ENCODE measurements at regions not wholly inside any gene's neighbourhood (a gene's known extent, or its start where the extent isn't known, plus 50 kb on each side); places are given as distances from the start of the nearest gene placed in this dataset.

- no peak for DNase-seq
Observed at GRCh38 chr22:48520207-48520606, 1307.5 kb downstream of the BRD1 start.

GRCh38 chr22:48517039-48518030 lies 1310.3 kb downstream of the BRD1 start:
- DNase-seq = no peak

DNA sequence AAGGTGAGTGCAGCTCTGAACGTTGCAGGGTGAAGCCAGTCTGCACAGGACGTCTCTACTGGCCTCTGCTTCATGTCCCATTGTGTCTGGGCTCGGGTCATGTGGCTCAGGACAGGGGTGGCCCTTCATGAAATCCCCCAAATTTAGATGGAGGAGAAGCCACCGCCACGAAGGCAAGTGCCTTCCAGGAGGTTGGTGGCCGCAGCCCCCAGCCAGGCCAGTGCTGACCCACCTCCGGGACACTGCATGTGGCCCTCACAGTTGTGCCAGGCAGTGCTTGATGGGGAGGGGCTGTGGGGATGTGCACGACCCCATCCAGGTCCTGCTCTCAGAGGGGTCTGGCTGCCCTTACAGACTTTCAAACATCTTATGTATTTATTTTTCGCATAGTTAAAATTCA lies 1311.1 kb downstream of the BRD1 start:
- DNase-seq = no peak

GRCh38 chr22:48515571-48516200 lies 1312.0 kb downstream of the BRD1 start:
- no peak for DNase-seq

- DNase-seq = no peak
Observed at GRCh38 chr22:48513929-48514328, 1313.7 kb downstream of the BRD1 start.

DNA sequence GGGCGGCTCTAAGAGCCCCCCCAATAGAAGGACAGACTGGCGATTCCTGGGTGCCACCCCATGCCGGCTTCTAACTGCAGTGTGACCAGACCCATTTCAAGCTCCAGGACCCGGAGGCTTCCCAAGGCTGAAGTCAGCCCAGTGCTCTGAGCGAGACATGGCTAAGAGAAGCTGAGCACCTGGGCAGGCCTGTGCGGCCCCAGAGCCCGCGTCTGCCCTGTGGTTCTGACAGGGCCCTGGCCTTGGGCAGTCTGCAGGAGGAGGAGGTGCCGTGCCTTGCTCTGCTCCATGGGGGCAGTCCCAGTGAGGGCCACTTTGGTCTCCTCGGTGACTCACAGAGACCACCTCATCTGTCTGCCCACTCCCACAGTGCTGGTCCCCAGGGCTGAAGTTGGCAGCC lies 1314.2 kb downstream of the BRD1 start:
- DNase-seq = no peak

GRCh38 chr22:48511781-48512327 lies 1315.8 kb downstream of the BRD1 start:
- DNase-seq = no peak

DNA sequence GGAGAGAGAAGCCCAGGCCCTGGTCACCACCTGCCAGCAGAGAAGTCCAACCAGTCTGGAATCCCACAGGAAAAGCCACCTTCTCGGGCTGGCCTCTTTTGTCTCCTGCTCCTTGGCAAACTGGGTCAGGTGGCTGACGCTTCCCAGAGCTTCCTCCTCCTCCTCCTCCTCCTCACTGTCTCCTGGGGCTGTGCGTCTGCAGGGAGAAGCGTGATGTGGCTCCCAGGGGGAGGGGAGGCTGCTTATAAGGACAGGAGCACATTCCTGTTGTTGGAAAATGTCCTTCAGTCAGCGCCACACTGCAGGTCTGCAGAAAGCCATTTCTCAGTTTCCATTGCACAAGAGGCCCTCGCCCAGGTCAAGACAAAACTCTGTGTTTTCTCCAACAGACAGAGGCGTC lies 1316.5 kb downstream of the BRD1 start:
- no peak for DNase-seq

GRCh38 chr22:48510599-48510998 lies 1317.1 kb downstream of the BRD1 start:
- DNase-seq = no peak

- no peak for DNase-seq
Observed at GRCh38 chr22:48507595-48508350, 1319.9 kb downstream of the BRD1 start.

DNA sequence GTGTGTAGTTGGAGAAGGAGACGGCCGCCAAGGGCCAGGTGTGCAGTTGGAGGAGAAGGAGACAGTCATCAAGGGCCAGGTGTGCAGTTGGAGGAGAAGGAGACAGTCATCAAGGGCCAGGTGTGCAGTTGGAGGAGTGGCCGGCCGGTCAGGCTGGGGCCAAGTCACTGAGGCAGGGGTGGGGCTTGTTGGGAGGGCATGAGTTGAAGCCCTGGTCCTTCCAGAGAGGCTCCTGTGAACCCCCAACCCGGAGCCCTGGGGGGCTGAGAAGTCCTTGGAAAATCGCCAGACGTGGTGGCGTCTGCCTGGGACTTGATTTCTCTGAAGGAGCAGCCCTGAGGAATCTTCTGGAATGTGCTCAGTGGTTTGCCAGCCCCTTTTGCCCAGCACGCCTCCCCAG lies 1320.5 kb downstream of the BRD1 start:
- DNase-seq = no peak

DNA sequence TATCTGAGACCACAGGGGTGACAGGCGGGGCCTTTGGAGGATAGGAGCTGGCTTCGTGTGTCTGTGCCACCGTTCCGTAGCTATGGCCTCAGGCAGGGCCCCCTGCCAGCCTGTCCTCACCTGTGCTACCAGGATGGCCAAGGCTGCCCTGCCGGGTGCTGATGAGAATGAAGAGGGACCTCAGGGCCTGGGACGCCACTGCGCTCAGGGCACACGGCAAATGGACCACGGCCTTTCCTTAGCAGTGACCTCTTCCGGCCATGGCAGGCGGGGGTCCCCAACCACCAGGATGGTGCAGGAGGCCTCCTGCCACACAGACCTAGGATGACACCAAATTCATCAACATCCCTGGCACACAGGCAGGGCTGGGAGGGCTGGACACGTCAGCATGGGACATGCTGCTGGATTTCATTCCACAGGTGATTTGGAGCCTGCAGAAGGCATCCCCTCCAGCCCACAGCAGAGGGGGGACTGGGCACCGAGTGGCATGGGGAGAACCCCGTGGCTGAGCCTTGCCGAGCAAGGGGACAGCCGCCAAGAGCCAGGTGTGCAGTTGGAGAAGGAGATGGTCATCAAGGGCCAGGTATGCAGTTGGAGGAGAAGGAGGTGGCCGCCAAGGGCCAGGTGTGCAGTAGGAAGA lies 1321.0 kb downstream of the BRD1 start:
- DNase-seq = no peak

DNA sequence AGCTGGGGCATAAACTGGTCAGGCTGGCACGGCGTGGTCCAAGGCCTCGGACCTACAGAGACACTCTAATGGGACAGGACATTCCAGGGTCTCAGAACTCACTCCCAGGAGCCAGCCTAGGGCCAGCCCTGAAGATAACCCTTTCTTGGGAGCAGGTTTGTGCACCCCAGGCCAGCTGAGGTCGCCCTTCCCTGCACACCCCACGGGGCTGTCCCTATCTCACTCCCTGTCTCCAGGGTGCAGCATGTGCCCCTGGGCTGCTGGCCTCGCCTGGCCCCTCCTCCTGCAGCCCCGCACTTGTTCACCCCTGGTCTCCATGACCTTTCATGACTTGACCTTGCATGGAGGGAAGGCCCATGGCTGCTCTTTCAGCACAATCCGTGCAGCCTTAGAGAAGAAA lies 1321.8 kb downstream of the BRD1 start:
- DNase-seq = no peak

GRCh38 chr22:48504519-48505140 lies 1323.0 kb downstream of the BRD1 start:
- no peak for DNase-seq

GRCh38 chr22:48503876-48504275 lies 1323.8 kb downstream of the BRD1 start:
- DNase-seq = no peak

- no peak for DNase-seq
Observed at GRCh38 chr22:48503035-48503625, 1324.5 kb downstream of the BRD1 start.

DNA sequence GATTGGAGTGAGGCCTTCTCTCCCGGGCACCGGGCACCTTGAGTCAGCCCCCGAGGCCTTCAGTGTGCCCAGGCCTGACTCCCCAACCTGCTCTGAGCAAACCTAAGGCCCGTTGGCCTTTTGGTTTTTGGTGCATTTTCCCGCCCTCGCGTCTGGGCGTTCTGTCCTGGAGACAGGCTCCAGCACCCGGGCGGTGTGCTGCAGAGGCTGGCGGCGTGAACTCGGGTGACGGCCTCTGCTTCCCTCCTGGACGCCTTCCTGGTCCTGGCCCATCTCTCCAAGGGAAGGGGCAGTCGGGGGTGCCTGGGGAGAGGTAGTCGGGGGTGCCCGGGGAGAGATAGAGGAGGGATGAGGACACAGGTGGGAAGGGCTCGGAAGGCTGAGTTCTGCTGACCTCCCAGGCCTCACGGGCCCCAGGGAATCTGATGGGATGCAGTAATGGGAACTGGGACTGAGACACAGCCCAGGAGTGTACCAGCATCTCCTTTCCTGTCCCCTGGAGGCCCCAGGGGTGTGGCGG lies 1326.4 kb downstream of the BRD1 start:
- no peak for DNase-seq

GRCh38 chr22:48500471-48501230 lies 1327.0 kb downstream of the BRD1 start:
- no peak for DNase-seq

GRCh38 chr22:48499456-48500425 lies 1327.9 kb downstream of the BRD1 start:
- DNase-seq = no peak

Data from inflammatory macrophage treated with lipopolysaccharide for 1 hour (primary cell).